HFF-Myc (cell line): ENCODE measurements at regions not wholly inside any gene's neighbourhood (a gene's known extent, or its start where the extent isn't known, plus 50 kb on each side); places are given as distances from the start of the nearest gene placed in this dataset.

Experiments used
- DNase-seq: peaks from one replicate; pipeline ENCODE4 v3.0.0-alpha.2; 2011; ENCODE audit warnings: low read depth; ENCODE audit errors: extremely low read depth
- H3K4me3 ChIP-seq: replicated peaks from 2 replicates; pipeline ENCODE4 v1.5.1; 2011; ENCODE audit warnings: low read depth, mild to moderate bottlenecking, control low read depth, low read length
- CTCF ChIP-seq: IDR thresholded peaks from 2 replicates; pipeline ENCODE4 v1.5.1; 2012; ENCODE audit warnings: mild to moderate bottlenecking, low read depth, low read length, control low read depth; ENCODE audit errors: missing control alignments

- DNase-seq, result no peak
- no peak for TF ChIP-seq CTCF
- no peak overlapping the region for H3K4me3 ChIP-seq
These were observed 334.2 kb downstream of the GRB14 start for GRCh38 chr2:164287056-164287455.

- no peak for TF ChIP-seq CTCF
- no peak overlapping the region for H3K4me3 ChIP-seq
- no peak for DNase-seq
These were observed 335.7 kb downstream of the GRB14 start for GRCh38 chr2:164285576-164285975.

GRCh38 chr2:164281896-164282295 is 339.4 kb downstream of the GRB14 start:
- TF ChIP-seq CTCF, result no peak
- no peak for DNase-seq
- H3K4me3 ChIP-seq, result no peak overlapping the region

- no peak overlapping the region for H3K4me3 ChIP-seq
- DNase-seq, result no peak
- TF ChIP-seq CTCF, result no peak
These were observed 345.6 kb downstream of the GRB14 start for GRCh38 chr2:164275659-164276058.

GRCh38 chr2:164260506-164260905 is 360.8 kb downstream of the GRB14 start:
- DNase-seq, result no peak
- no peak overlapping the region for H3K4me3 ChIP-seq
- TF ChIP-seq CTCF, result no peak

- no peak overlapping the region for H3K4me3 ChIP-seq
- TF ChIP-seq CTCF, result no peak
- no peak for DNase-seq
These were observed 363.5 kb downstream of the GRB14 start for GRCh38 chr2:164257742-164258141.

GRCh38 chr2:164252568-164253287 is 368.6 kb downstream of the GRB14 start:
- H3K4me3 ChIP-seq, result no peak overlapping the region
- no peak for DNase-seq
- no peak for TF ChIP-seq CTCF
